HL-60 (cell line): ENCODE measurements at regions not wholly inside any gene's neighbourhood (a gene's known extent, or its start where the extent isn't known, plus 50 kb on each side); places are given as distances from the start of the nearest gene placed in this dataset.

Experiments used
- DNase-seq, 2 experiments: peaks; one replicate each; pipeline ENCODE4 v3.0.0-alpha.2; 2010 to 2020; ENCODE audit warnings: low read depth in 1 of 2, low spot score in 1 of 2
- H3K27ac ChIP-seq: fragments of 250-450 bp; sonication (Bioruptor Pico); replicated peaks from 2 replicates; pipeline ENCODE4 v1.5.1; 2020; ENCODE audit warnings: mild to moderate bottlenecking, moderate library complexity
- H3K27me3 ChIP-seq: fragments of 250-450 bp; sonication (Bioruptor Pico); 2 replicates; pipeline ENCODE4 v1.5.1; 2021; ENCODE audit warnings: mild to moderate bottlenecking, moderate library complexity; ENCODE audit not compliant: insufficient read depth, poor library complexity, severe bottlenecking
- H3K4me3 ChIP-seq: replicated peaks from 2 replicates; pipeline ENCODE4 v1.5.1; 2011; ENCODE audit warnings: mild to moderate bottlenecking, control low read depth, low read length; ENCODE audit not compliant: insufficient read depth
- GABPA ChIP-seq: IDR thresholded peaks from 2 replicates; pipeline ENCODE4 v1.6.1; 2012; ENCODE audit warnings: low read depth
- POLR2AphosphoS5 ChIP-seq: IDR thresholded peaks from 2 replicates; pipeline ENCODE4 v1.6.1; 2012; ENCODE audit warnings: low read depth
- SPI1 ChIP-seq: IDR thresholded peaks from 2 replicates; pipeline ENCODE4 v1.6.1; 2012; ENCODE audit warnings: low read depth, mild to moderate bottlenecking, borderline replicate concordance
- TF ChIP-seq, protein P1 (sequence below): IDR thresholded peaks from one replicate; pipeline ENCODE4 v1.5.1; 2011; ENCODE audit warnings: low read length, control low read depth, inconsistent platforms; ENCODE audit not compliant: insufficient read depth
- TF ChIP-seq, protein P2 (sequence below): IDR thresholded peaks from 2 replicates; pipeline ENCODE4 v1.6.1; 2012; ENCODE audit warnings: low read depth; ENCODE audit not compliant: insufficient replicate concordance

DNA sequence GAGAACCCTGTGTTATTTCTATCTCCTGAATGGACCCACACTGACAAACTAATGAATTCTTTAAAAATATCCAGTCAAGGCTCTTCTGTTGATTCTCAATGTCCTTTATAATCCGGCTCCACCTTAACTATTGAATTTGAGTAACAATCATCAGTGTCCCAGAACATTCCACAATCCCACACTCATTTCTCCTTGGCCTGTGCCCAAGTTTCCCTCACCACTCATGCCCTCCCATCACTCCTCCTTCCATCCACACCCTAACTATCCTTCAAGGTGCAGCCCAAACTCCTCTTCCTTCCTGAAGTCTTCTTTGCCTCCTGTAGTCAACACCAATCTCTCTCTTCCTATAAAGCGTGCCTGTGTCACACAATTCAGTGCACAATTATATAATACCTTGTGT, 106.1 kb downstream of the NUDT12 start:
- DNase-seq: no peak
- no peaks in the 10 kb centered on the region for H3K27me3 ChIP-seq
- TF ChIP-seq GABPA (no peak), POLR2AphosphoS5 (no peak), SPI1 (no peak)
- TF ChIP-seq, protein P1, sequence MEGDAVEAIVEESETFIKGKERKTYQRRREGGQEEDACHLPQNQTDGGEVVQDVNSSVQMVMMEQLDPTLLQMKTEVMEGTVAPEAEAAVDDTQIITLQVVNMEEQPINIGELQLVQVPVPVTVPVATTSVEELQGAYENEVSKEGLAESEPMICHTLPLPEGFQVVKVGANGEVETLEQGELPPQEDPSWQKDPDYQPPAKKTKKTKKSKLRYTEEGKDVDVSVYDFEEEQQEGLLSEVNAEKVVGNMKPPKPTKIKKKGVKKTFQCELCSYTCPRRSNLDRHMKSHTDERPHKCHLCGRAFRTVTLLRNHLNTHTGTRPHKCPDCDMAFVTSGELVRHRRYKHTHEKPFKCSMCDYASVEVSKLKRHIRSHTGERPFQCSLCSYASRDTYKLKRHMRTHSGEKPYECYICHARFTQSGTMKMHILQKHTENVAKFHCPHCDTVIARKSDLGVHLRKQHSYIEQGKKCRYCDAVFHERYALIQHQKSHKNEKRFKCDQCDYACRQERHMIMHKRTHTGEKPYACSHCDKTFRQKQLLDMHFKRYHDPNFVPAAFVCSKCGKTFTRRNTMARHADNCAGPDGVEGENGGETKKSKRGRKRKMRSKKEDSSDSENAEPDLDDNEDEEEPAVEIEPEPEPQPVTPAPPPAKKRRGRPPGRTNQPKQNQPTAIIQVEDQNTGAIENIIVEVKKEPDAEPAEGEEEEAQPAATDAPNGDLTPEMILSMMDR: no peak
- TF ChIP-seq, protein P2, sequence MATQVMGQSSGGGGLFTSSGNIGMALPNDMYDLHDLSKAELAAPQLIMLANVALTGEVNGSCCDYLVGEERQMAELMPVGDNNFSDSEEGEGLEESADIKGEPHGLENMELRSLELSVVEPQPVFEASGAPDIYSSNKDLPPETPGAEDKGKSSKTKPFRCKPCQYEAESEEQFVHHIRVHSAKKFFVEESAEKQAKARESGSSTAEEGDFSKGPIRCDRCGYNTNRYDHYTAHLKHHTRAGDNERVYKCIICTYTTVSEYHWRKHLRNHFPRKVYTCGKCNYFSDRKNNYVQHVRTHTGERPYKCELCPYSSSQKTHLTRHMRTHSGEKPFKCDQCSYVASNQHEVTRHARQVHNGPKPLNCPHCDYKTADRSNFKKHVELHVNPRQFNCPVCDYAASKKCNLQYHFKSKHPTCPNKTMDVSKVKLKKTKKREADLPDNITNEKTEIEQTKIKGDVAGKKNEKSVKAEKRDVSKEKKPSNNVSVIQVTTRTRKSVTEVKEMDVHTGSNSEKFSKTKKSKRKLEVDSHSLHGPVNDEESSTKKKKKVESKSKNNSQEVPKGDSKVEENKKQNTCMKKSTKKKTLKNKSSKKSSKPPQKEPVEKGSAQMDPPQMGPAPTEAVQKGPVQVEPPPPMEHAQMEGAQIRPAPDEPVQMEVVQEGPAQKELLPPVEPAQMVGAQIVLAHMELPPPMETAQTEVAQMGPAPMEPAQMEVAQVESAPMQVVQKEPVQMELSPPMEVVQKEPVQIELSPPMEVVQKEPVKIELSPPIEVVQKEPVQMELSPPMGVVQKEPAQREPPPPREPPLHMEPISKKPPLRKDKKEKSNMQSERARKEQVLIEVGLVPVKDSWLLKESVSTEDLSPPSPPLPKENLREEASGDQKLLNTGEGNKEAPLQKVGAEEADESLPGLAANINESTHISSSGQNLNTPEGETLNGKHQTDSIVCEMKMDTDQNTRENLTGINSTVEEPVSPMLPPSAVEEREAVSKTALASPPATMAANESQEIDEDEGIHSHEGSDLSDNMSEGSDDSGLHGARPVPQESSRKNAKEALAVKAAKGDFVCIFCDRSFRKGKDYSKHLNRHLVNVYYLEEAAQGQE: no peak
- no peak overlapping the region for H3K27ac ChIP-seq
- H3K4me3 ChIP-seq: no peak overlapping the region

DNA sequence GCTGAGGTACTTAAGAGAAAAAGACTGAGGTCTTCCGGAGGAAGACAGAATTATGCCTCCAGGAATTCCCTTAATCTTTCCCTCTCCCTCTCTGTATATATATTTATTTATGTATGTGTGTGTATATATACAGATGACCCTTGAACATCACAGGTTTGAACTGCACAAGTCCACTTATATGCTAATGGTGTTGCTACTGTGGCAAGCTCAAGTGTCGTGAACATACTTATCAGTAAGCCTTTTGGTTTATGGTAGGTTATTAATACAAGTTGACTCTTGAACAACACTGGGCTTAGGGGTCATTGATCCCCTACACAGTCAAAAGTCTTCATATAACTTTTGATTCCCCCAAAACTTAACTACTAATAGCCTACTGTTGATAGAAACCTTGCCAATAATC, 106.8 kb downstream of the NUDT12 start:
- no peak for DNase-seq
- no peak overlapping the region for H3K4me3 ChIP-seq
- H3K27ac ChIP-seq: no peak overlapping the region
- no peaks in the 10 kb centered on the region for H3K27me3 ChIP-seq
- no peak for TF ChIP-seq SPI1
- TF ChIP-seq GABPA: no peak
- no peak for TF ChIP-seq POLR2AphosphoS5
- TF ChIP-seq, protein P2: no peak
- TF ChIP-seq, protein P1: no peak

DNA sequence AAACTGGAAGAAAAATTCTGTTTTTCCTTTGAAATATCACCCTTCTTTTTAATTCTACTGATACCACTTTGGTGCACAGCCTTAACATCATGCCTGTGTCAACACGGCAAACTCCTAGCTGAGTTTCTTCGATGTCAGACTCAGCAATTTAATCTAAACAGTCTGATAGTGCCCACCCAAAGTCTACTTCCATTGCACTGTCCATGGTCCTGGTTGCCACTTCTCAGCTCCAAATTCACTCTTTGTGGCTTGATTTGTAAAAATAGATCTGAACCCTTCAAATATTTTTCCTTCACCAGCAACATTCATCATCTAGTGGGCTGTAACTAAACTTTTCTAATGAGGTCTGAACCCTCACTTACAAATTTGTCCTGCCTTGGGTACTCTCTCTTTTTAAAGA, 107.8 kb downstream of the NUDT12 start:
- Histone ChIP-seq H3K27ac (no peak overlapping the region), H3K27me3 (no peaks in the 10 kb centered on the region), H3K4me3 (no peak overlapping the region)
- DNase-seq: no peak
- TF ChIP-seq, protein P2: peak; percentile 86
- TF ChIP-seq SPI1: no peak

DNA sequence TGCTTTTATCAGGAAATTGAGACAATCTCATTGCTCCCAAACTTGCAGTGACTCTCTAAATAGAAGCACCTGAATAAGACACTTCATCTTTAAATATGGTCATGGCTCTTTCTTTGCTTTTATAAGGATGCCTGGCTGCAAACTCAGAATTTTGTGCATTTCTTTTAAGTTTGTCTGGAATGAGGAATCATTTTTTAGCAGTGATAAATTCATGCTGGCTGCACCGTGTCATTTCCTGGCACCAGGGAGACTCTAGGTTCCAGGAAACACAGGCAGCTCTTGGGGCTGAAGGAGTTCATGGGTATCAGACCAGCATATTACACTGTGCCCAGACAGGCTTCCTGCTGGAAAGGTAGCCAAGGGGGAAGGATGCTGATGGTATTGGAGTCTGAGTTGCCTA, 109.9 kb downstream of the NUDT12 start:
- H3K4me3 ChIP-seq: no peak overlapping the region
- H3K27me3 ChIP-seq: no peaks in the 10 kb centered on the region
- no peak overlapping the region for H3K27ac ChIP-seq
- no peak for DNase-seq
- TF ChIP-seq POLR2AphosphoS5: no peak
- TF ChIP-seq, protein P1: no peak
- TF ChIP-seq, protein P2: no peak
- TF ChIP-seq GABPA: no peak
- no peak for TF ChIP-seq SPI1
